ENCODE measurements at regions not wholly inside any gene's neighbourhood (a gene's known extent, or its start where the extent isn't known, plus 50 kb on each side); places are given as distances from the start of the nearest gene placed in this dataset.

DNA sequence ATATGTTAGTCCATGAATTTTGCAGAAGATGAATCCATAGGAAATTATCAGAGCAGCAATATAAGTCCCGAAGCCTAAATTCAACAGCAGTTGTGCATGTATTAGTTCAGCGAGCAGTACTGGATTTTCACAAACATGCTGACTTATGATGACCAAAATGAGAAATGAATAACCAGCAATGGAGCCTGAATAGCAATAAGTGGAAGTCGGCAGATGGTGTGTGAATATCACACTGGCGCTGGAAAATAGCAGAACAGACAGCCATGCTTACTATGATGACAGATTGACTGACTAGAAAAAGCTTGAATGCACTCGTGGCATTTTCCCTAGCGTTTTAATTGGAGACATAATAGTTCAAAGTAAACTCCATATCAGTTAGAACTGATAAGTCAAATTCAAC lies 1114.5 kb downstream of the DSC3 start:
- TF ChIP-seq CTCF (IDR thresholded peaks at IDR 0.05) (no peak), EZH2 (IDR thresholded peaks at IDR 0.05; ENCODE audit: borderline replicate concordance, insufficient read depth, low read depth, low read length, poor library complexity, severe bottlenecking) (no peak)

Measured in B cell (primary cell).